H54 (cell line): ENCODE measurements at regions not wholly inside any gene's neighbourhood (a gene's known extent, or its start where the extent isn't known, plus 50 kb on each side); places are given as distances from the start of the nearest gene placed in this dataset.

Source experiments
- DNase-seq: peaks from one replicate; pipeline ENCODE4 v3.0.0; 2011; ENCODE audit warnings: low spot score, mixed read lengths; ENCODE audit not compliant: insufficient read length
- FAIRE-seq: peaks from 3 replicates; lab custom pipeline; 2011; peaks lifted over from hg19 to GRCh38; lab: Jason Lieb, UNC
- POLR2A ChIP-seq: IDR thresholded peaks from 2 replicates; pipeline ENCODE4 v1.6.1; 2011; ENCODE audit warnings: low read depth, mild to moderate bottlenecking, low read length

DNA sequence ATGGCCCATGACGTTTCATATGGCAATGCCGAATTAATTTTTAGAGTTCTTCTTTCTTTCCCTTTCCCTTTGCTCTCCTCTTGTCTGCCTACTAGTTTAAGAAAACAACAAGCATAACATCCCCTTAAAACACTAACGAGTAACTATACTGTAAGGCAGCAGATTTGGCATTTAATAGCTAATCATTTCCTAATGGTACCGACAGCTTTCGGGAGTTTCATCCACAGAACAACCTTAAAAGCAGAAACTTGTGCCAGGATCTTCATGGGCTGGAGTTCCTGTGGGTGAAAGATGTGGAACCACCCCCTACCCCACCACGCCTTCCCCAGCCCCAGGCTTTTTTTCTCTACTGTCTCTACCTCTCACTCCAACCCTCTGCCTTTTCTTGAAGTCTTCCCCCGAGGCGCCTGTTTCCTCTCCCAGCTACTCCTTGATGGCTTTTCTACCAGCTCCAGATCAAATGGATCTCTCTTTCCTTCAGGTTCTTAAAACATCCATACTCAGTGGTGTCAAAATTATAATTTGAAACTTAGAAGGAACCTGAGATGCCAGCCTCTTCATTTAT is 319.5 kb downstream of the PIK3R1 start:
- no peak for FAIRE-seq
- no peak for TF ChIP-seq POLR2A

GRCh38 chr5:68538814-68539420 is 323.4 kb downstream of the PIK3R1 start:
- no peak for FAIRE-seq
- DNase-seq: no peak

More for the DNA sequence above, 319.5 kb downstream of the PIK3R1 start:
- no peak for DNase-seq

DNA sequence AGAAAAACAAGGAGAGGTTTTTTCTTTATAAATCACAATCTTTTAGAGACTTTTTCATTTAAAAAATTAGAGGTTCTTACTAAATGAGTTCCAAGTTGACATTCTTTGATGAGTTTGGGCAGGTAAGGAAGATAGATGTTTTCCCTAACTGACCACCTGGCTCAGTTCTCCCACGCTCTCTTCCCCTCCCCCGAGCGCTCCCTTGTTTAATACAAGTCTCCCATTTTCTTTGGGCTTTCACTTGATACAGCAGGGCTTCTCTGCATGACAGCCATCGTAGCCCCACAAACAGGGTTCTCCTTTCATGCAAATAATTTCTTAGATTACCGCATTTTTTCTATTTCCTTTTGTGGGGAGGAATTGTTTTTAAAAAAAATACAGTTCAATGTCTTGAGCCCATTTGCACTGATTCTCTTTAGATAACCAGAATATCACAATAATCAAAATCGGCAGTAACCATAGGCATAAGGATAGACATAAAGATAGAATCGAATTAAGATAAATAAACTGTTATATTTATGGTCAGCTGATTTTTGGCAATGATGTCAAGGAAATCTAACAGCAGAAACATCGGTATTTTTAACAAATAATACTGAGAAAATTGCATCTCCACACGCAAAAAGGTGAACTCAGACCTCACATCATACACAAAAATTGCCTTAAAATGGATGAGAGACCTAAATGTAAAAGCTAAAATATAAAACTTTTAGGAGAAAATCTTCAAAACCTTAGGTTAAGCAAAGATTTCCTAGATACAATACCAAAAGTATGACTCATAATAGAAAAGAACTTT is 325.4 kb downstream of the PIK3R1 start:
- FAIRE-seq (no peak), DNase-seq (no peak)
- no peak for TF ChIP-seq POLR2A

More at GRCh38 chr5:68538814-68539420, 323.4 kb downstream of the PIK3R1 start:
- no peak for TF ChIP-seq POLR2A

- no peak for FAIRE-seq
- no peak for DNase-seq
- TF ChIP-seq POLR2A: no peak
These were observed 326.7 kb downstream of the PIK3R1 start for GRCh38 chr5:68542207-68542606.

GRCh38 chr5:68543212-68543611 is 327.7 kb downstream of the PIK3R1 start:
- DNase-seq (no peak), FAIRE-seq (no peak)
- no peak for TF ChIP-seq POLR2A

- DNase-seq (no peak), FAIRE-seq (no peak)
- TF ChIP-seq POLR2A: no peak
These were observed 328.6 kb downstream of the PIK3R1 start for GRCh38 chr5:68544091-68544647.

DNA sequence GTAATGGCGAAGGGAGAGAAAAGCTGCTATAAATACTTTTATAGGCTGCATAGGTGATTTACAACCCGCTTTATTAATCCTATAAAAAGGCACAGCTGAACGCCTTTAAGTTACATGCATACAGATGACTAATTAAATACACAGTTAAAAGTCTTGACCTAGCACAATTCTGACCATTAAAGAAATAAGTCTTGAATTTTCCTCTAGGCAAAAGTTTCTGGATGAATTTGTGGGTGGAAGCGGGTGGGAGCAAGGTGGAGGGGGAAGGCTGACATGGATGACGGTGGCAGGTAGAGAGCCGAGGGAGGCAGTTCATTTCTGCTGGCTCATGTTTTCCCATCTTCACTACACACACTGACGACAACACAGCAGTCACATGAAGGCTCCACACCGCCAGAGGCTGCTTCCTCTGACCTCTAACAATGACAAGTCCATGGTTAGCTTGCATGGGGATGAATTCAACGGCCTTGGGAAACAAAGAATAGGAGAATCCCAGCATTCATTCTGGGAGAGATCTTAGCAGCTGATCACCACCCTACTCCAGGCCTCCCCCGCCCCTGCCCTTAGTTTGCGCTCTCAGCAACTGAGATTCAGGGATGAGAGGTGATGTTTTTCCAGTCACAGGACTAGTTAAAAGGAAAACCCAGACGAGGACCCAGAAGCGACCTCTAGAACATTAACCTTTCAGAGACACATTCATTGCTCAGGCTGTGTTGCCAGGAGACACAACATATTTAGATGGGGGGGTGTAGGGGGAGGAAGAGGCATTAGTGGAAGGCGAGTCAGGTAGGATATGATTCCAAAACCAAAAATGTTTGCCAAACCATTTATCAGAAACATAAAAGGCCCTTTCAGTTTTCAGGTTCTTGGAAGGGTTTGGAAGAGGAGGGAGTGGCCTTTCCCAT is 329.3 kb downstream of the PIK3R1 start:
- DNase-seq (no peak), FAIRE-seq (no peak)
- TF ChIP-seq POLR2A: no peak

DNA sequence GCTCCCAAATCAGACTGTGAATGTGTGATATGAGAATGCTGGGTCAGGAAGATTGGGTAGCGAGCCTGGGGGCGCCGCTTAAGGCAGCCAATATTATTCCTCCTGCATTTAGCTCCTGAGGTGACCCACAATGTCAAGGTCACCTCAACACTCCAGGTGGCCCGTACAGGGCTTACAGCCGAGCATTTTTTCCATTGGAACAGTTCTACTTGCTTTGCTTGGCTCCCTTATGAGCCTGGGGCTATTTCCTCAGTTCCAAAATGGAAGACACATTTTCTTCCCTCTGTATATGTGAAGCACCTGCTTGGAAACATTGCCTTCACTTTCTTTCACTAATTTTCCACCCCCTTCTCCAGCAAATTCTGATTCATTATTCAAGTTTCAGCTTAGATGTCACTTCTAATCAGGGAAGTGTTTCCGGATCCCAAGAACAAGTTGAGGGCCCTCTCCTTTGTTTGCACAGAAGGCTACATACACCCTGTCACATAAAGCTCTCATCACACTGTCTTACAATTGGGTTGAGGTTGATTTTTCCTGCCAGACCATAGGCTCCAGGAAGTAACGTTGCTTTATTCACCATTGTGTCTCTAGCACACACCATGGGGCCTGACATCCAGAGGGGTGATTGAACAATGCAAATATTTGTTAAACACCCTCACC is 330.2 kb downstream of the PIK3R1 start:
- DNase-seq (no peak), FAIRE-seq (no peak)
- TF ChIP-seq POLR2A: no peak

GRCh38 chr5:68547056-68547455 is 331.5 kb downstream of the PIK3R1 start:
- DNase-seq: no peak
- FAIRE-seq: no peak
- TF ChIP-seq POLR2A: no peak

DNA sequence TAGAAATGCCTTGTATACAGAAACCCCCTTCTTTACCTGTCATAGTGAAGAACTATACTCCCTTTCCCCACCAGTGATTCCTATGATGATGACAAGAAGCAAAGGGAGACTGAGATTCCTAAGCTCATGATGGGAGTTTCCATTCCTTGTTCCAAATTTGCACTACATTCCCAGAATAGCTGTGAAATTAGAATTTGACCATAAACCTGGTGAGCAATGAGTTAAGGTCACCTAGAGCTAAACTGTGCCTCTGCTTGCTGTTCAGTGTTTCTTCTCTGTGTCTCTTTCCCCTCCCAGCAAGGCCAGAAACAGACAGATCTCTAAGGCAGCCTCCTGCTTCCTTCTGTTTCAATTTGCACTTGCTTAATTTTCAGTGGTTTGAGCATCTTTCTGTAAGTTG is 332.1 kb downstream of the PIK3R1 start:
- no peak for FAIRE-seq
- no peak for DNase-seq

GRCh38 chr5:68548959-68549676 is 333.6 kb downstream of the PIK3R1 start:
- TF ChIP-seq POLR2A: no peak
- no peak for DNase-seq
- no peak for FAIRE-seq

More for the DNA sequence above, 332.1 kb downstream of the PIK3R1 start:
- no peak for TF ChIP-seq POLR2A

- no peak for DNase-seq
- FAIRE-seq: no peak
- TF ChIP-seq POLR2A: no peak
These were observed 334.5 kb downstream of the PIK3R1 start for GRCh38 chr5:68550015-68550414.
